ENCODE measurements at regions not wholly inside any gene's neighbourhood (a gene's known extent, or its start where the extent isn't known, plus 50 kb on each side); places are given as distances from the start of the nearest gene placed in this dataset.
"Not testable (repeated sequence)": the region's sequence is repeated elsewhere in the genome, so short reads cannot be mapped to it uniquely, and the experiment has no call there.

DNA sequence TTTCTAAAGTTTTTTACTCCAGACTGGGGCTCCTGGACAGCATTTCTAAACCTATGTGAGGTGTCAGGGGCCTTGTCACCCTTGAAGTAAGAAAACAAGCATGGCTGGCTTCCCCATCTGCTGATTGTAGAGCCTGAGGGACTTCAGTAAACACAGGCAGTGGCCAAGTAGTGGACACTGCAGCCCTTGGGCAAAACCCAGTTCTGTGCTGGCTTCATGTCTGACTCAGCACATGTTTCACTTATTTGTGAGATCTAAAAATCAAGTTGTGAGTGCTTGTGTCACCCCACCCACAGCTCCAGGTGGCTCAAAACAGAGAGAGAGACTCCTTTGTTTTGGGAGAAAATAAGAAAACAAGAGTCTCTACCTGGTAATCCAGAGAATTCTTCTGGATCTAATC is 660.3 kb upstream of the VRK2 start:
- Mint-ChIP-seq H3K27ac (no peak overlapping the region), H3K9me3 (peaks cover 35% of the 10 kb centered on the region in 2 donors), H3K36me3 (peaks cover 0 to 18% of the 10 kb centered on the region in 2 donors)
- DNase-seq (ENCODE audit: low spot score in 2 of 2) = no peak
- ATAC-seq = no peak

DNA sequence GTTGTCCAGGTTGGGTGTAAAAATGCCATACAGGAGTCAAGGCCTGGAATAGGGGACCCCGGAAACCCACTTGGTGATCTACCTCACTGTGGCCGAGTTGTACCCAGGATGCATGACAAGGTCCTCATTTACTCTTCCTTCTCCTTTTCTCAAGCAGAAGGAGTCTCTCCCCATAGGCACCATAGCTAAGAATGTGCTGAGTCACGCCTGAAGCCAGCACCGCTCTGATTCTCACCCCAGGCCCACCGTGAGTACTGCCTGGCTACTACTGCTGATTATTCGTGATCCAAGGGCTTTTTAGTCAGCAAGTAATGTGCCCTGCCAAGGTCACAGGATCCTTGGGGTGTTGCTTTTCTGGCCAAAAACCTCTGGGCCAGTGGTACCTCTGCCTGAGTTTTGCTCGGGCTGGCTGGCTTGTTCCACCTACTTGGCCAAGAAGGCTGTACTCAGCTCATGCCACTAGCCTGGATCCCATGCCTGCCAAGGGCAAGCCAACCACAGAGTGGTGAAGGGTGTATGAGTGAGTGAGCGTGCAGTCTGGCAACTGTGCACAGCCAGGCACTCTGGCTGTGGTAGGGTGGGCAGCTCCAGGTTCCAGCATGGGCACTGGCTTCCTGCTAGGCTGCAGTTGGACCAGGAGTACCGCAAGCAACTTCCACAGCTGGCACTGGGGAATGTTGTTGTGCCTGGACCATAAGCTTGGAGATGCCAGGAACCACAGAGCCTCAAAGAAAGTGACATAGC is 650.1 kb upstream of the VRK2 start:
- Mint-ChIP-seq H3K36me3 (peaks cover 0 to 17% of the 10 kb centered on the region in 2 donors), H3K9me3 (peaks cover 24% of the 10 kb centered on the region in 2 donors), H3K27ac (no peak overlapping the region)
- no peak for ATAC-seq
- no peak for DNase-seq (ENCODE audit: low spot score in 2 of 2)

DNA sequence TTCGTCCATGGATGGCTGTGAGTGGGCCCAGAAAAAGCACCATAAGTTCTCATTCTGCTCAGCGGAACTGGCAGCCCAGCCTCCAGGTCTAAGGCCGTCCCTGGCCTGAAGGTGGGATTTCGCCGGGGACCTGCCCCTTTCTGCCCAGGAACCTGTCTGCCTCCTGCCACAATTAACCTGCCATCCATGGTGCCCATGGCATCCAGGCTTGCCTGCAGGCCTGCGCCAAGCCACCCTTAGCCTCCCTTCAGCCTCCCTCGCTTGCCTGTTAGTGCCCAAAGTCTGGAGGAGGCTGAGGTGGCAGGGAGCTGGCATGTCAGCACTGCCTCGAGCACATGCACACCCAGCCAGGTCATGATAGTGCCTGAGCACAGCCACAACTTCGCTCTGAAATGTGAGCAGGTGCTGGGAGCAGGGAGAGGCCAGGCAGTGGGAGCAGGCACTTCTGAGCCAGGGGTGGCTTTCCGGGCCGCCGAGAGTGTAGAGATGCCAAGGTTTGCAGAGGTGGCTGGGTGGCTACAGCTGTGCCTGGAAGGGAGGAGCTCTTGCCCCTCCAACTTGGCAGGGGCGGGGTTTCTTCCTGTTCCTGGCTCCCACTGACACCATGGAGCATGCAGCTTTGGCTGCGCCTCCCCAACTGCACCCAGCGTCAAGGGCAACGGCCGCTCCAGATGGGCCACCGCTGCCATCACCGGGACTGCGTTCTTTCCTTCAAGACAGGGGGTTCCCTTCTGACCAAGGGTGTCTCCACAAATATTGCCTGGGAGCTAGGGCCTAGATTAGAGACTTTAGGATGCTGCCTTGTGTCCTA is 648.9 kb upstream of the VRK2 start:
- ATAC-seq = no peak

DNA sequence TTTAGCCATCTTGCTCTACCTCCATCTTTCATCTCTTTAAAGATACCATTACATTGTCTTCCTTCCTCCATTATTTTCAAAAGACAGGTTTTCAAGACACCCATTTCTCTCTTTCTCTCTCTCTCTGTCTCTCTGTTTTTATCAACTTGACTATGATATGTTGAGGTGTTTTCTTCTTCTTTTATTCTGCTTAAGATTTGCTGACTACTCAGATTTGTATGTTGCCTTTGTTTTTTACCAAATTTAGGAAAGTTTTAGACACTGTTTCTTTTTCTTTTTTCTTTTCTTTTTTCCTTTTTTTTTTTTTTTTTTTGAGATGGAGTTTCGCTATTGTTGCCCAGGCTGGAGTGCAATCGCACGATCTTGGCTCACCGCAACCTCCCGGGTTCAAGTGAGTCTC is 647.5 kb upstream of the VRK2 start:
- ATAC-seq (no peak), DNase-seq (ENCODE audit: low spot score in 2 of 2) (no peak)
- Mint-ChIP-seq H3K9me3 (peaks cover 19 to 24% of the 10 kb centered on the region in 2 donors), H3K27ac (no peak overlapping the region), H3K36me3 (peaks cover 0 to 17% of the 10 kb centered on the region in 2 donors)

More for the DNA sequence above, 648.9 kb upstream of the VRK2 start:
- H3K9me3 Mint-ChIP-seq = peaks cover 21 to 24% of the 10 kb centered on the region in 2 donors
- no peak overlapping the region for H3K27ac Mint-ChIP-seq
- peaks cover 0 to 17% of the 10 kb centered on the region in 2 donors for H3K36me3 Mint-ChIP-seq
- DNase-seq (ENCODE audit: low spot score in 2 of 2) = no peak

DNA sequence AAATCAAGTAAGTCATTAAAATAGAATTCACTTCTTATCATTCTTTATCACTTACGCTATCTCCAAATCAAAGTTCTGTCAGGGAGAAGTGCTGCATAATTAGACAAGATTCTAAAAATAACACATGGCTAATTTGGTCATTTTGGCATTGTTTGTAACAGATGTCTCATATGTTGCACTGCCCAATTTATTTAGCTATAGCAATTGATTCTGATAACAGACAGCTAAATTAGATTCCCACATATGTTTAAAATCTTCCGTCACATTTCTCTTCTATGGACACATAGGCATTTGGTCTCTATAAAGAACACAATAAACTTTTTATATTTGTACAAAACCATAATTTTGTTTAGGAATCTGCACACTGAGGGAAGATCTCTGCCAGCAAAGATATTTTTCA is 644.5 kb upstream of the VRK2 start:
- Mint-ChIP-seq H3K27ac (no peak overlapping the region), H3K36me3 (peaks cover 0 to 4% of the 10 kb centered on the region in 2 donors), H3K9me3 (peaks cover 8 to 9% of the 10 kb centered on the region in 2 donors)
- DNase-seq (ENCODE audit: low spot score in 2 of 2) (no peak), ATAC-seq (no peak)

DNA sequence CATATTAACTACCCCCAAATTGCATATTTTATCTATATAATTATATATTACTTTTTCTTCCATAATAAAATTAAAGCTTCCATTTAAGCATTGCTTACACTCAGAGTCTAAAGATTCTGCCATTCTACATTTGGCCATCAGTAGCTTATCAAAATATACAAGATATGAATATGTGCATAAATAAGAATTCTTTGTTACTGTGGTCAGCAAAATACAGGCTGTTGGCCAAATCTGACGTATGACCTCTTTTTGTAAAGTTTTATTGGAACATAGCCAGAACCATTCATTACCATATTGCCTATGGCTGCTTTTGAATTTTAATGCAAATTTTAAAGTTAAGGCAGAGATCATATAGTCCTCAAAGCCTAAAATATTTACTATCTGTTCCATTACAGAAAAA is 643.9 kb upstream of the VRK2 start:
- H3K27ac Mint-ChIP-seq = no peak overlapping the region
- DNase-seq (ENCODE audit: low spot score in 2 of 2) (no peak), ATAC-seq (no peak)
- no peaks in the 10 kb centered on the region for H3K36me3 Mint-ChIP-seq
- peaks cover 7 to 8% of the 10 kb centered on the region in 2 donors for H3K9me3 Mint-ChIP-seq

DNA sequence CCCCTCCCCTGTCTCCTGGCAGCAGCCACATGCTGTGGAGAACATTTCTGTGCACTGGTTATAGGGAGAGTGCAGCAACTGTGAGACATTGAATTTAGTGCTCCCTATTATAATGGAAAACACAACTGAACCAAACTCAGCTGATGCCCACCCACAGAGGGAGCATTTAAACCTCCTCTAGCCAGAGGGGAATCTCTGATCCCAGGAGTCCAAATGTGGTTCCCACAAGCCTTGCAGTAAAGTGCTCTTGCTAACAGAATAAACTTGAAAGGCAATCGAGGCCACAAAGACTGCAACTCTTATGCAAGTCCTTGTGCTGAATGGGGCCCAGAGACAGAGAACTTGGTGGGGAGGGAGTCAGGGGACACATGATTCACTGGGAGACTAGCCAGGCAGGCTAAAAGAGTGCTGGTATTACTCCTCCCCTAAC is 638.8 kb upstream of the VRK2 start:
- Mint-ChIP-seq H3K36me3 (no peaks in the 10 kb centered on the region), H3K9me3 (peaks cover 20 to 26% of the 10 kb centered on the region in 2 donors), H3K27ac (no peak overlapping the region)
- no peak for ATAC-seq
- DNase-seq (ENCODE audit: low spot score in 2 of 2) = no peak

DNA sequence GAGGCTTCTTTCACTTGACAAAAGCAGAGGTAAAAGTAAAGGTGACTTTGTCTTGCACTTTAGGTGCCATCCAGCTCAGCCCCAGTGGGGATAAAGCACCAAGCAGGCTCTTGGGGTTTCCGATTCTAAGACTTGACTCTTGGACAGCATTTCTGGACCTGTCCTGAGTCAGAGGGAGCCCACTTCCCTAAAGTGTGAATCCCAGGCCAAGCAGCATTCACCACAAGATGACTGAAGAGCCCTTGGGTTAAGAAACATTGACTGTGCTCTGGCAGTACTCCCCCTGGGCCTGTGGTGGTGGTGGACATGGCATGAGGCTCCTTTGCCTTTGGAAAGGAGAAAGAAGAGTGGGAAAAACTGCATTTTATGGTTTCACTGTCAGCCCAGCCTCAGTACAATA is 638.0 kb upstream of the VRK2 start:
- no peak overlapping the region for H3K27ac Mint-ChIP-seq
- DNase-seq (ENCODE audit: low spot score in 2 of 2) = no peak
- no peaks in the 10 kb centered on the region for H3K36me3 Mint-ChIP-seq
- no peak for ATAC-seq
- peaks cover 21 to 27% of the 10 kb centered on the region in 2 donors for H3K9me3 Mint-ChIP-seq

DNA sequence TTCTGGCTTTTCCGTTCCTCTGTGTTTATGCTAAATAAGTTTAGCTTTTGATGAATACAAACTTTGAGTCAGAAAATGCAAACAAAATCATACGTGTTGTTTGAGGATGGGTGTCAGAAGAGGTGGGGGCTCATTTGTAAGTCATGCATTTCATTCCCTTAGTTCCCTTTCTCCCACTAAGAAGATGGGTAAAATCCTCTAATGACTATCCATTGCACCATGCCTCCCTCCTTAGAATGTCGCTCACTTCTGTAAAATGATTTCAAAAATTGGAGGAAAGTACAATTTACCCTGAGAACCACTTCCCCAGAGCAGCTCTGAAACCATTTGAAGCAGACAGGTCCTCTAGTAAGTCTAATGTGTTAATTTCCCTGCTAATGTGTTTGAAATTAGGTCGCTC is 629.6 kb upstream of the VRK2 start:
- no peak for ATAC-seq
- H3K36me3 Mint-ChIP-seq = peaks cover 0 to 5% of the 10 kb centered on the region in 2 donors
- H3K27ac Mint-ChIP-seq = no peak overlapping the region

DNA sequence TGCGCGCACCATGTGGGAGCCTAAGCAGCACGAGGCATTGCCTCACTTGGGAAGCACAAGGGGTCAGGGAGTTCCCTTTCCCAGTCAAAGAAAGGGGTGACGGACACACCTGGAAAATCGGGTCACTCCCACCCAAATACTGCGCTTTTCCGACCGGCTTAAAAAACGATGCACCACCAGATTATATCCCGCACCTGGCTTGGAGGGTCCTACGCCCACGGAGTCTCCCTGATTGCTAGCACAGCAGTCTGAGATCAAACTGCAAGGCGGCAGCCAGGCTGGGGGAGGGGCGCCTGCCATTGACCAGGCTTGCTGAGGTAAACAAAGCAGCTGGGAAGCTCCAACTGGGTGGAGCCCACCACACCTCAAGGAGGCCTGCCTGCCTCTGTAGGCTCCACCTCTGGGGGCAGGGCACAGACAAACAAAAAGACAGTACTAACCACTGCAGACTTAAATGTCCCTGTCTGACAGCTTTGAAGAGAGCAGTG is 627.7 kb upstream of the VRK2 start:
- H3K9me3 Mint-ChIP-seq = peaks cover 15% of the 10 kb centered on the region in 2 donors
- H3K36me3 Mint-ChIP-seq; ATAC-seq; H3K27ac Mint-ChIP-seq; DNase-seq (ENCODE audit: low spot score in 2 of 2): not testable (repeated sequence)

More for the DNA sequence above, 629.6 kb upstream of the VRK2 start:
- no peak for DNase-seq (ENCODE audit: low spot score in 2 of 2)
- H3K9me3 Mint-ChIP-seq = peaks cover 23% of the 10 kb centered on the region in 2 donors

DNA sequence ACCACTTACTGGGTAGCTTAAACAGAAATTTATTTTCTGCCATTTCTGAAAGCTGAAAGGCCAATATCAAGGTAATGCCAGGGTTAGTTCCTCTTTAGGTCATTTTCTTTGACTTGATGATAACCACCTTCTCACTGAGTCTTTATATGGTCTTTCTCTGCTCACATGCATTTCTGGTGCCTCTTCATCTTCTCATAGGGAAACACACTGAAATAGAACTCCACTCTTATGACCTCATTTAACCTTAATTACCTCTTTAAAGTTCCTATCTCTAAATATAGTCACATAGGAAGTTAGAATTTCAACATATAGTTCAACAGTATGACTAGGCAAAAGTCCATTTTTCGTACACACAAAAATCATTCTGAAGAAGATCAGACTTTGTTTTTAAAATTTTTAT is 616.8 kb upstream of the VRK2 start:
- Mint-ChIP-seq H3K27ac (no peak overlapping the region), H3K9me3 (peaks cover 0 to 4% of the 10 kb centered on the region in 2 donors), H3K36me3 (no peaks in the 10 kb centered on the region)
- ATAC-seq (no peak), DNase-seq (ENCODE audit: low spot score in 2 of 2) (no peak)

DNA sequence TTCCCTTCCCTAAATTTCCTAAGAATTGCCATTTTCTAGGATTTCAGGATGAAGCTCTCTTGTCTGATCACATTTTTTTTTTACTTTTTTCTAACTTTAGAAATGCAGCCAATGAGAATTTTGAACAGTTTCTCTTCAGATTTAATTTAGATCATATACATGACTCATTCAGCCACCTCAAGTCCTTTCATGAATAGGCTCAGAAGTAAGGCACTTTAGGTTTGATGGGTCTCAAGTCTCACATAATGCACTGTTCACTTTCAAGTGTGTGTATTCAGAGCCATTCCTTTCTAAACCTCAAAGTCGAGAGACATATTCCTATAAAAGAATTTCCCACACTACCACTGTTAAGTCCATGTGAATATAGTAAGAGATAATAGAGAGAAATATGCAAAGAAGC is 614.1 kb upstream of the VRK2 start:
- Mint-ChIP-seq H3K27ac (no peak overlapping the region), H3K36me3 (no peaks in the 10 kb centered on the region), H3K9me3 (peaks cover 4 to 6% of the 10 kb centered on the region in 2 donors)
- DNase-seq (ENCODE audit: low spot score in 2 of 2) (no peak), ATAC-seq (no peak)

DNA sequence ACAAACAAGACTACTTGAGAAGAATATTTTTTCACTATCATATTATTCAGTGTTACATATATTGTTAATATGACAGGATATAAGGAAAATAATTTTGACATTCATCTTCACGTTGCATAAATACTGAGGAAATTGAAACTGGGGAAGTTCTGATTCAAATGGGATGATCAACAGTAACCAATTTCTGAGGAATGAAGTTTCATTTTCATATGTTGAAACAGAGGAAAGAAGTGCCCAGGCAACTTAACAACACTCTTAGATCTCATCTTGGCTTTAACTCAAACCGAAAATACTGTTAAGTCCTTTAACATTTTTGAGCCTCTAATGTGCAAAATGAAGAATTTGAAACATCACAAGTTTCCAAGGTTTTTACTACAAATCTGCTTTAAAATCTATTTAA is 612.2 kb upstream of the VRK2 start:
- Mint-ChIP-seq H3K9me3 (peaks cover 4 to 6% of the 10 kb centered on the region in 2 donors), H3K27ac (no peak overlapping the region), H3K36me3 (no peaks in the 10 kb centered on the region)
- no peak for ATAC-seq
- no peak for DNase-seq (ENCODE audit: low spot score in 2 of 2)

DNA sequence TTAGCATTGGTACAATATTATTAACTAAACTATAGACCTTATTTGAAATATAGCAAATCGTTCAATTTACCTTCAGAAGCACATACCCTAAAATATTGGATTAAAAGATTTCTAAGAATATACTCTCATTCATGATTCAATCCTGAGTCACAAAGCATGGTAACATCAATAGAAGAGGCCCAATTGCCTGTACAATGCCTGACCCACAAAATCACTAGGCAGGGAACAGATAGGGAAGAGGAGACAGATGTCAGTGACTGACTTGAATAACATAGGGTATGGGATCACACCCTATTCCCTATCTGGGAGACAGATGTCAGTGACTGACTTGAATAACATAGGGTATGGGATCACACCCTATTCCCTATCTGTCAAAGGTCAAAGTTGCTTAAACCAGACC is 611.6 kb upstream of the VRK2 start:
- Mint-ChIP-seq H3K27ac (no peak overlapping the region), H3K9me3 (peaks cover 4 to 6% of the 10 kb centered on the region in 2 donors), H3K36me3 (no peaks in the 10 kb centered on the region)
- ATAC-seq = no peak
- DNase-seq (ENCODE audit: low spot score in 2 of 2) = no peak

DNA sequence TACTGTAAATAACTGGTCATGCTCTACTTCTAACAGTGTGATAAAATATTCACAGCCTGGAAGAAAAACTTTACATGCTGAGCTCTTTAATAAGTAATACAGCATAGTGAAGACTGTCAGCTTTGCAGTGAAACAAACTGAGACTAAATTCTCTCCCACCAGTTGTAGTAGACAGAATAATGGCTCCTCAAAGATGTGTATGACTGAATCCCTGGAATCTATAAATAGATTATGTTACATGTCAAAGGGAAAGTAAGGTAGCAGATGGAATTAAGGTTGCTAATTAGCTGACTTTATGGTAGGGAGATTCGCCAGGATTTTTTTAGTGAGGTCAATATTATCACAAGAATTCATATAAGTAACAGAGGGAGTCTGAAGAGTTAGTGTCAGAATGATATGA is 609.5 kb upstream of the VRK2 start:
- DNase-seq (ENCODE audit: low spot score in 2 of 2) (no peak), ATAC-seq (no peak)
- H3K36me3 Mint-ChIP-seq = no peaks in the 10 kb centered on the region
- H3K9me3 Mint-ChIP-seq = peaks cover 4 to 6% of the 10 kb centered on the region in 2 donors
- no peak overlapping the region for H3K27ac Mint-ChIP-seq

DNA sequence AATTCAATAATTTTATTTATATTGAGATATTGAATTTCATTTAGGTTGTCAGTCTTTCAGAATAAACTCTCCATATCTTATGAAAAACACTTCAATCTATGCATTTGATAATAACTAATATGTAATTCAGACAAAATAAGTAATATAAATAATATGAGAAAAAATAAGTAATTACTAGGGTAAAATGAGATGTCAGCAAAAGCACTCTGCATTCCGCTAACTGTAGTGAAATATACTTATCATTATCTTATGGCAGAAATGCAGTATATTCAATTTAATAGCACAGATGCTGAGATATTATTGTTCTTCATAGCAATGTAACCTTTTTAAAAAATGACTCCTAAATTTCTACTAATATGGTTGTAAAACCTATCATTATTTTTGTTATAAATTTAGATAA is 606.2 kb upstream of the VRK2 start:
- H3K36me3 Mint-ChIP-seq = no peaks in the 10 kb centered on the region
- ATAC-seq = no peak
- no peak for DNase-seq (ENCODE audit: low spot score in 2 of 2)
- no peak overlapping the region for H3K27ac Mint-ChIP-seq
- peaks cover 0 to 6% of the 10 kb centered on the region in 2 donors for H3K9me3 Mint-ChIP-seq

DNA sequence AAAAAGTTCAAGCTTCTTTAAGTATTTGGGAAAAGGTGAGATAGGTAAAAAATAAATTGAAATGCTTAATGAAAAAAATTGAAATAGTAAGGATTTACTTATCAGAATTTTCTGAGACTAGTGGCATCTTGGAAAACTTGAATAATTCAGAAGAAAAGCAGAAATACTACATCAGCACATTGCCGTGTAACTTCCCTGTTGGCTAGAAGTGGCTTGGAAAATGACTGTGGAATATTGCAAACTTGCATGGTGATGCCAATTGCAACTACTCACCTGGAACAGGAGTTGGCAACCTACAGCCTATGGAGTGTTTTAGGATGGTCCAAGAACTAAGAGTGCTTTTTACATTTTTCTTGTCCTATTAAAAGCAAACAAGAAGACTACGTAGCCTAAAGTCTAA is 603.5 kb upstream of the VRK2 start:
- no peaks in the 10 kb centered on the region for H3K9me3 Mint-ChIP-seq
- DNase-seq (ENCODE audit: low spot score in 2 of 2) (no peak), ATAC-seq (no peak)
- H3K36me3 Mint-ChIP-seq = no peaks in the 10 kb centered on the region
- H3K27ac Mint-ChIP-seq = no peak overlapping the region

Measured in activated naive CD4-positive, alpha-beta T cell treated with anti-CD3 and anti-CD28 coated beads, Interleukin-2, amount 50 U/mL, for 72 hours (primary cell).